ENCODE measurements at regions not wholly inside any gene's neighbourhood (a gene's known extent, or its start where the extent isn't known, plus 50 kb on each side); places are given as distances from the start of the nearest gene placed in this dataset.

DNA sequence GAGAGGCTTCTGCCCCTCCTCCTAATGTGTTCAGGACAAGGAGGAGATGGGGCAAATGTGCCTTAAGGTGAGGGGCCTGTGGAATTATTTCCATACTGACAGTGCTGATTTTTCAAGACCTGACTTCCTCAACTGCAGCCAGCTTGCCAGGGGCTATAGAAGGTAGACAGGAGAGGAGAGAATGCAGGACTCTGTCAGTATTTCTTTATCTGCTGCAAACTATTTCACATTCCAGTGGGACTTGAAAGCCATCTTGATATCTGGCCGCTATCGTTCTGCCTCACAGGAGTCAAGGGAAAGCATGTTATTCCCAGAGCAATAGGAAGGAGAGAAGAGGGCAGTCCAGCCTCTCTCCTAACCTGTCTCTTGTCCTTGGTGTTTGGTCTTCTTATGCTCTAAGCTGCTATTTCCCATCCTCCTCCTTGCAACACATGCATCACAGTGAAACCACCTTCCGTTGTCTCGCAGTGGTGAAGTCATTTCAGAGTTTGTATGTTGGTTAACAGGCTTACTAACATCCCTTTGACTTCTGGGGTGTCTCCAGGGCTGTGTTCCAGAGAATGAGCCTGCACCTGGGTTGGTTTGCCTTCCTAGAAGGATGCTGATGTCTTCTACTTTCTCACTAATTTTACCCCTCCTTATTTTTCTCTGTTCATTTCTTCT is 95.1 kb upstream of the MRPS22 start:
- TF ChIP-seq, protein P1, sequence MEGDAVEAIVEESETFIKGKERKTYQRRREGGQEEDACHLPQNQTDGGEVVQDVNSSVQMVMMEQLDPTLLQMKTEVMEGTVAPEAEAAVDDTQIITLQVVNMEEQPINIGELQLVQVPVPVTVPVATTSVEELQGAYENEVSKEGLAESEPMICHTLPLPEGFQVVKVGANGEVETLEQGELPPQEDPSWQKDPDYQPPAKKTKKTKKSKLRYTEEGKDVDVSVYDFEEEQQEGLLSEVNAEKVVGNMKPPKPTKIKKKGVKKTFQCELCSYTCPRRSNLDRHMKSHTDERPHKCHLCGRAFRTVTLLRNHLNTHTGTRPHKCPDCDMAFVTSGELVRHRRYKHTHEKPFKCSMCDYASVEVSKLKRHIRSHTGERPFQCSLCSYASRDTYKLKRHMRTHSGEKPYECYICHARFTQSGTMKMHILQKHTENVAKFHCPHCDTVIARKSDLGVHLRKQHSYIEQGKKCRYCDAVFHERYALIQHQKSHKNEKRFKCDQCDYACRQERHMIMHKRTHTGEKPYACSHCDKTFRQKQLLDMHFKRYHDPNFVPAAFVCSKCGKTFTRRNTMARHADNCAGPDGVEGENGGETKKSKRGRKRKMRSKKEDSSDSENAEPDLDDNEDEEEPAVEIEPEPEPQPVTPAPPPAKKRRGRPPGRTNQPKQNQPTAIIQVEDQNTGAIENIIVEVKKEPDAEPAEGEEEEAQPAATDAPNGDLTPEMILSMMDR (IDR thresholded peaks at IDR 0.05): no peak
- no peak for TF ChIP-seq POLR2AphosphoS5 (IDR thresholded peaks at IDR 0.05)
- no peak for TF ChIP-seq POLR2A (IDR thresholded peaks at IDR 0.05)

Measured in upper lobe of left lung (tissue), 4 donors.